ENCODE measurements at regions not wholly inside any gene's neighbourhood (a gene's known extent, or its start where the extent isn't known, plus 50 kb on each side); places are given as distances from the start of the nearest gene placed in this dataset.

GRCh38 chr4:96097040-96097607, 257.2 kb downstream of the PDHA2 start:
- no peaks in the 10 kb centered on the region for H3K27me3 ChIP-seq
- H3K4me1 ChIP-seq = peaks cover 17% of the 10 kb centered on the region
- ATAC-seq (no peak), DNase-seq (no peak)
- 78 to 79% methylated on average over 7 of the region's 7 CpGs for WGBS, 2 donors
- no peaks in the 10 kb centered on the region for H3K36me3 ChIP-seq (replicated peaks in 1 of 2; ENCODE audit: insufficient read depth in 1 of 2, low read depth in 2 of 2)
- H3K9me3 ChIP-seq = no peaks in the 10 kb centered on the region
- no peak overlapping the region for H3K4me3 ChIP-seq
- TF ChIP-seq POLR2A (IDR thresholded peaks at IDR 0.05) (no peak), CTCF (IDR thresholded peaks at IDR 0.05) (no peak)
- H3K27ac ChIP-seq = no peak overlapping the region
- intact Hi-C loops (cut with DNase I) = no loop called here

- no peaks in the 10 kb centered on the region for H3K36me3 ChIP-seq (replicated peaks in 1 of 2; ENCODE audit: insufficient read depth in 1 of 2, low read depth in 2 of 2)
- DNase-seq (no peak), ATAC-seq (no peak)
- no peaks in the 10 kb centered on the region for H3K9me3 ChIP-seq
- no peak for TF ChIP-seq CTCF (IDR thresholded peaks at IDR 0.05)
- no peak for TF ChIP-seq POLR2A (IDR thresholded peaks at IDR 0.05)
- peaks cover 11% of the 10 kb centered on the region for H3K4me1 ChIP-seq
- no peaks in the 10 kb centered on the region for H3K27me3 ChIP-seq
- WGBS, 2 donors = 29 to 69% methylated on average over 1 of the region's 1 CpG
- no peak overlapping the region for H3K4me3 ChIP-seq
- H3K27ac ChIP-seq = no peak overlapping the region
- intact Hi-C loops (cut with DNase I) = no loop called here
Measured at GRCh38 chr4:96097693-96098092, 257.8 kb downstream of the PDHA2 start.

GRCh38 chr4:96099031-96099430, 259.1 kb downstream of the PDHA2 start:
- no peaks in the 10 kb centered on the region for H3K27me3 ChIP-seq
- no peak for DNase-seq
- H3K36me3 ChIP-seq (replicated peaks in 1 of 2; ENCODE audit: insufficient read depth in 1 of 2, low read depth in 2 of 2) = no peaks in the 10 kb centered on the region
- H3K9me3 ChIP-seq = no peaks in the 10 kb centered on the region
- ATAC-seq = peak; percentile 33
- H3K4me1 ChIP-seq = peaks cover 5% of the 10 kb centered on the region
- TF ChIP-seq CTCF (IDR thresholded peaks at IDR 0.05) (no peak), POLR2A (IDR thresholded peaks at IDR 0.05) (no peak)
- intact Hi-C loops (cut with DNase I) = no loop called here
- no peak overlapping the region for H3K27ac ChIP-seq
- 25 to 39% methylated on average over 1 of the region's 1 CpG for WGBS, 2 donors
- no peak overlapping the region for H3K4me3 ChIP-seq

GRCh38 chr4:96102541-96103026, 262.7 kb downstream of the PDHA2 start:
- intact Hi-C loops (cut with DNase I) = no loop called here
- WGBS, 2 donors = 92 to 94% methylated on average over 3 of the region's 3 CpGs
- H3K9me3 ChIP-seq = no peaks in the 10 kb centered on the region
- no peak for TF ChIP-seq POLR2A (IDR thresholded peaks at IDR 0.05)
- no peak for TF ChIP-seq CTCF (IDR thresholded peaks at IDR 0.05)
- no peaks in the 10 kb centered on the region for H3K36me3 ChIP-seq (replicated peaks in 1 of 2; ENCODE audit: insufficient read depth in 1 of 2, low read depth in 2 of 2)
- peaks cover 5% of the 10 kb centered on the region for H3K4me1 ChIP-seq
- DNase-seq (no peak), ATAC-seq (no peak)
- H3K4me3 ChIP-seq = no peak overlapping the region
- no peak overlapping the region for H3K27ac ChIP-seq
- H3K27me3 ChIP-seq = no peaks in the 10 kb centered on the region

- H3K4me3 ChIP-seq = no peak overlapping the region
- TF ChIP-seq POLR2A (IDR thresholded peaks at IDR 0.05) = no peak
- TF ChIP-seq CTCF (IDR thresholded peaks at IDR 0.05) = no peak
- H3K27ac ChIP-seq = no peak overlapping the region
- 32 to 34% methylated on average over 5 of the region's 5 CpGs for WGBS, 2 donors
- no peaks in the 10 kb centered on the region for H3K27me3 ChIP-seq
- intact Hi-C loops (cut with DNase I) = no loop called here
- H3K9me3 ChIP-seq = no peaks in the 10 kb centered on the region
- ATAC-seq = no peak
- DNase-seq = no peak
- H3K36me3 ChIP-seq (replicated peaks in 1 of 2; ENCODE audit: insufficient read depth in 1 of 2, low read depth in 2 of 2) = no peaks in the 10 kb centered on the region
- peaks cover 5% of the 10 kb centered on the region for H3K4me1 ChIP-seq
Measured at GRCh38 chr4:96103086-96103485, 263.2 kb downstream of the PDHA2 start.

Data from body of pancreas (tissue), 4 donors.